ENCODE measurements at regions not wholly inside any gene's neighbourhood (a gene's known extent, or its start where the extent isn't known, plus 50 kb on each side); places are given as distances from the start of the nearest gene placed in this dataset.
"Not testable (repeated sequence)": the region's sequence is repeated elsewhere in the genome, so short reads cannot be mapped to it uniquely, and the experiment has no call there.

DNA sequence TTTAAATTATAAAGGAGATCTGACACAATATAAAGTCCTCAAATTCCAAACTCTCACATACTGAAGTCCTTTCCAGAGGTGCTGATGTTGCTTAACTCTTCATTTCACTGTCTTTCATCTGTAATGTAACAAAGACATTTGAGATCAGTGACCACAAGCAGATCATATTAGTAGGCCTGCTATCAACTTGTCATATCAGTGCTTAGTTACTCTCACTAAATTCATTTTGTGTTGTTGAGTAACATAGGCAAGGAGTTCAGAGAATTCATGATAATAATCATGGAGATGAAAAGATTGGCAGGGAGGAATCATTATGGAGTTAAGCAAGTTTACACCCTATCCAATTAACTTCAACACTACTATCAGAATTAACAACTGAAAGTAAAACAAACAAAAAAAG, 571.0 kb upstream of the ARRDC3 start:
- DNase-seq, result no peak

DNA sequence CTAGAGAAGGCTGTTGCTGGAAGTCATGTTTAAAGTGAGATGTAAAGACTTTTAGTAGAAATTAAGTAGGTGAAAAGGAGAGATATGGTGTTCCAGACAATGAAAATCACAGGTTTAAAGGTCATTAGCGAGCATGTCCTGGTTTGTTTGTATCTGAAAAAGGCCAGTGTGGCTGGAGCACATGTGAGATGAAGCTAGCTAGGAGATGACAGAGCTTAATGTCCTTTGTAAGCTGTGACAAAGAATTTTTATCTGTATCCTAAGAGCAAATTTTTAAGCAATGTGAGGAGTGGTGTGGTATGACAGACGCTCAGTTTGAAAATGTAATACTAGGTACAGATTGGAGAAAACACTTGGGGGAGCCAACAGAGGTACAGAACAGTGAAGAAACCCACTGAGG, 567.2 kb upstream of the ARRDC3 start:
- no peak for DNase-seq

DNA sequence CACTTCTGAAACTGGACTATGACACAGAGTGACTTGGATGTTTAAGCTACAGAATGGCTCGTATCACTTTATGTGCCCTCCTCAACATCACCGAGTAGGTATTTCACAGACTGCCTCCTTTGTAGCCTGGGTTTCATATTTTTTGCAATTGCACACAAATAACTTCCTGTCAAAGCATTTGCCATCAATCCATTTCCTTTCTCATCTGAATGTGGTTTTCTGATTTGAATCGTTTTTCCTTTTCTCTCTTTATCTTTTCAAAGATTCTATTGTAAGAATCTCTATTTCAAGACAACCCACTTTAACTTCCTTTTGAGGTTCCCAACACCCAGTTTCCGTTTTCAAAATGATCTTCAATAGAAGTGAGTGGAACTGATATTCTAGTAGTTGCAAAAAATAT, 563.8 kb upstream of the ARRDC3 start:
- no peak for DNase-seq

DNA sequence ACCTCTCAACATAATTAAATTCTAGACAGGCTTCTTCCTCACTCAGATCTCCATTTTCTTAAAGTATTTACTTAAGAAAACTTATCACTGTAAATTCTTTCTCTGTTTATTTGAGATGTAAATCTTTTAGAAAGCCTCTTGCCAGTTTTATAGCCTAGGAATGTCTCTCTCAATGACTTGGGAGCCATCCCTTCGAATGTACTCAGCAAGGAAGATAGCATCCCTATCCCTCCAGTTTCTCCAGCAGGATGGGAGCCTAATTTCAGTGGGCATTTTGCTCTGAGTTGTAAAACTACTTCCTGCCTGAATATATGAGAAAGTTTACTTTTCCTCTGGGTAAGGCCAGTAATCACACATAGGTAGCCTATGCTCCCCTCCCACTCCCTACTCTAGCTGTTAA, 558.5 kb upstream of the ARRDC3 start:
- DNase-seq, result no peak

DNA sequence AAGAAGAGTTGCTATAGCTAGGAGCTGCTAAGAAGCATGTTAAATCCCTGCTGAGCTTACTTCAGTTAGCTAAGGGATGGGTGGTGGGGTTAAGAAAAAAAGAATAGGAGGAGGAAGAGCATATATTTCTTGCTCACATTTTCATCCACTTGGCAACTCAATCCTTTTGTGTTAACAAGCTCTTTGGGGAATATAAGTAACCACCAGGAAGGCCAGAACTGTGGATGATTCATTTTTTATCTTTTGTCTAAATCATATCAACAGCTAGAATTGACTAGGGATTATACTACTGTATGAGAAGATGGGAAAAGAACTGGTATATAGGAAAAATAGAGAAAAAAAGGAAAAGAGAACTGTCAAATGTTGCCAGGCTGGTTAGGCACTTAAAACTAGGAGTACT, 555.3 kb upstream of the ARRDC3 start:
- DNase-seq, result peak; percentile 77

DNA sequence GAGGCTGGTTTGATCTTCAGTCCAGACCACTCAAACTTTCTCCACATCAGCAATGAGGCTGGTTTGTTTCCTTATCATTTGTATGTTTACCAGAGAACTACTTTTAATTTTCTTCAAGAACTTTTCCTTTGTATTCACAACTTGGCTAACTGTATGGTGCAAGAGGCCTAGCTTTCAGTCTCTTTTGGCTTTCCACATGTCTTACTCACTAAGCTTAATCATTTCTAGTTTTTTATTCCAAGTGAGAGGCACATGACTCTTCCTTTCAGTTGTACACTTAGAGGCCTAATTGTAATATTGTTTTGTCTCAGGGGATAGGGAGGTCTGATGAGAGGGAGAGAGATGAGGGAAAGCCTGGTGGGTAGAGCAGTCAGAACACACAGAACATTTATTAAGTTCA, 554.0 kb upstream of the ARRDC3 start:
- DNase-seq, result no peak

DNA sequence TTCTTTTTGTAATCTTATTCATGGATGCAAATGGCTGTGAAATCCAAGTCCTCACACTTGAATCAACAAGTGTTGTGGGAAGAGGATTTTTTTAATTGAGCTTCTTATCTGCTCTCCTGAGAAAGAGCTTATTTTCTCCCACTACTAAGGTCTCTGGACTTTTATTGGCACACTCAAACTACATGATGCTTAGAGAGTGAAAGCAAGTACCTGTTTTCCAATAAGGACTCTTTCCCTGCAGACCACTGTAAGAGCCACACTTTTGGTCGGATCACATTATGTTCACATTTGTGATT, 546.4 kb upstream of the ARRDC3 start:
- no peak for DNase-seq

DNA sequence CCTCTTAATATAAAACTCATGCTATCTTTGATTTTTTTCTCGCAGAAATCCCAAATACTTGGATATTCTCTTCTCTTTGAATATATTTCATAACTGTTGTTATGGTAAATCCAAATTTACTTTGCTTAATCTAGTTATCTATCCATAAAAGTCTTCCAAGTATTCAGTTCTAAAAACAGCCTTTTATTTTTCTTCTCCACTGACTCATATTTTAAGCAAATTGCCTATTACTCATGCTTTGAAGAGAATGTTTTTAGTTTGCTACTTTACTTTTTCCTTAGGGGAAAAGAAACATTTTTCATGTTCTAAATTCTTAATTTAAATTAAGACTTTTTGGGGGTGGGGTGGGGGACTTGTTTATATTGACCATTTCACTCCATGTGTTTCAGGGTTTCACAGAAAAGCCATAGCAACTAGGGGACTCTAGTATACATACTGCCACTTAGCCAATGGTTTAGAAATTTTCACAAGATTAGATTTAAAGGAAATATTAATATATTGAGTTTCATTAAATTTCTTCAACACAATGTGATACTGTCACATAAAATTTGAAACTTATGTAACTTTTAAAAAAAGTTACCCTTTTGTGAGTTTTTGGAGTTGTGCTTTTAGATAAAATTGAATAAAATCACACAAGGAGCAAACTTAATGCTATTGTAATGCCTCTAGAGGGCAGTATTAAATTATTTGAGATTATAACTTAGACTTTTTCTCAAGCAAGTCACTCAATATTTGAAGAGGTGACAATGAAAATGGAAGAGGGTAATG, 545.8 kb upstream of the ARRDC3 start:
- peak; percentile 13 for DNase-seq

DNA sequence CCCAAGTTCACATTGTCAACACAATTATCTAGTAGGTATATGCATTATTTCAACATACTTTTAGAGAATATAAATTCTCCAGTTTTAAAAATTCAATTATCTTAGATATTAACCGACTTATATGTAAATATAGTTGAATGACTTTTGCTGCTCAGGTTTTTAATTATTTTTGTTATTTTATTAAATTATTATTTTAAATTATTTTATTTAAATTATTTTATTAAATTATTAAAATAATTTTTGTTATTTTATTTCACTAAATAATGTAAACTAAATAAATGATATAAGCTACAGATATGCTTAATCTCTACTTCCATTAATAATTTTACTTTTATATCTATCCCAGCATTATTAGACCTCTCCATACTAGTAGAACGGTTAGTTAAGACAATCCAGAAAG, 544.3 kb upstream of the ARRDC3 start:
- no peak for DNase-seq

DNA sequence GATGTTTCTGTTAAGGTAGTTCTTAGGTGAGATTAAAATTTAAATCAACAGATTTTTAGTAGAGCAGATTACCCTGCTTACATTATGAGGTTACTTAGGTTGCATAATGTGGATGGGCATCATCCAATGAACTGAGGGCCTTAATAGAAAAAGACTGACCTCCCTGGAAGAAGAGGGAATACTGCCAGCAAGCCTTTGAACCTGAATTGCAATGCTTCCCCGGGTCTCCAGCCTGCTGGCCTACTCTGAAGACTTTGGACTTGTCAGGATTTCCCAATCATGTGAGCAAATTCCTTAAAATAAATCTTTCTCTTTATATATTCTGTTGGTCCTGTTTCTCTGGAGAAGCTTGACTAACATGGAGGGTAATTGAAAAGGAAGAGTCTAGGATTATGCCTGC, 542.1 kb upstream of the ARRDC3 start:
- no peak for DNase-seq

DNA sequence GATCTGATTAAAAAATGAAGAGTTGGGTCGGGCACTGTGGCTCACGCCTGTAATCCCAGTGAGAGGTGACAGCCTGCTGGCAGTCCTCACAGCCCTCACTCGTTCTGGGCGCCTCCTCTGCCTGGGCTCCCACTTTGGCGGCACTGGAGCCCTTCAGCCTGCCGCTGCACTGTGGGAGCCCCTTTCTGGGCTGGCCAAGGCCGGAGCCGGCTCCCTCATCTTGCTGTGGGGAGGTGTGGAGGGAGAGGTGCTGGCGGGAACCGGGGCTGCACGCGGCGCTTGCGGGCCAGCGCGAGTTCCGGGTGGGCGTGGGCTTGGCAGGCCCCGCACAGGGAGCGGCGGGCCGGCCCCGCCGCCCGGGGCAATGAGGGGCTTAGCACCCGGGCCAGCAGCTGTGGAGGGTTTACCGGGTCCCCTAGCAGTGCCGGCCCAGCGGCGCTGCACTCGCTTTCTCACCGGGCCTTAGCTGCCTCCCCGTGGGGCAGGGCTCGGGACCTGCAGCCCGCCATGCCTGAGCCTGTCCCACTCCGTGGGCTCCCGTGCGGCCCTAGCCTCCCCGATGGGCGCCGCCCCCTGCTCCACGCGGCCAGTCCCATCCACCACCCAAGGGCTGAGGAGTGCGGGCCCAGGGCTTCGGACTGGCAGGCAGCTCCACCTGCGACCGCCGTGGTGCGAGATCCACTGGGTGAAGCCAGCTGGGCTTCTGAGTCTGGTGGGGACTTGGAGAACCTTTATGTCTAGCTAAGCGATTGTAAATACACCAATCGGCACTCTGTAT, 534.1 kb upstream of the ARRDC3 start:
- DNase-seq, result not testable (repeated sequence)

DNA sequence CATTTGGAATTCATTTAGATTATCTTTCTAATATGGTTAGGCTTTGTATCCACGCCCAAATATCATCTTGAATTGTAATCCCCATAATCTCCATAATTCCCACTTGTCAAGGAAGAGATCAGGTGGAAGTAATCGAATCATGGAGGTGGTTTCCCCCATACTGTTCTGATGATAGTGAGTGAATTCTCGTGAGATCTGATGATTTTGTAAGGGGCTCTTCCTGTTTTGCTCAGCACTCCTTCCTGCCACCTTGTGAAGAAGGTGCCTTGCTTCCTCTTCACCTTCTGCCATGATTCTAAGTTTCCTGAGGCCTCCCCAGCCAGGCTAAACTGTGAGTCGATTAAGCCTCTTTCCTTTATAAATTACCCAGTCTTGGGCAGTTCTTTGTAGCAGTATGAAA, 527.5 kb upstream of the ARRDC3 start:
- DNase-seq, result no peak

DNA sequence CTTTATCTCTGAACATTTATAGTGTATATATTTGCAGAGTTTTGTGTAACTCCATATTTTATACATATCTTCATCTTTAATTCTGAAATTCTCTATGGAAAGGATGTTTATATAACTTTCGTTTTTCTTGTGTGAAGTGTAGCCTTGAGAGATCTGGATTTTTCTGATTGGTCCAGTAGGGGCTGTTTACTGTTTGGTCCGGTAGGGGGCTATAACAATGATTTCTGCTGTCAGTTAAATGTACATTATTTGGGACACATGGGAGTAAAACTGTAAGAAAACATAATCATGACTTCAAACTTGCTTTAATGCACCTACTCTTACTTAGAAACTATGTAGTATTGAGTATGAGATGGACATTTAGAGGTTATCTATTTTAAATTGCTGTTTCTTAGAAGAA, 527.1 kb upstream of the ARRDC3 start:
- DNase-seq, result no peak

DNA sequence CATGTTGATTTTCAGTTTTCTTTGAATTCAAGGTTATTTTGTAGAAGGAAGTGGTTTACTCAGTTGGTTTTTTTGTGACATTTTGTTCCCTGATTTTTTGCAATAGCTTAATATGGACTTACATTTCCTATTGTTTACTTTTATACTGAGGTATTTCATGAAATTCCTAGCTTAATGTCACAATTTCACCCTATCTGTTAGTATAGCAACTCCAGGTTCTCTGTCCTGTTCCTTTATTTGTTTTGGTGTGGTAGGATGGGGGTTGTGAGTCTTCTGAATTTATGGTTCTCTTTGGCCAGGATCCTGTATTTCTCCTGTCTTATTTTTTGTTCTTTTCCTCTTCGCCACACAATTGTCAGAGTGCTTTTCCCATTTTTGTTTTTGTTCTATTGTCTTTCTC, 523.4 kb upstream of the ARRDC3 start:
- no peak for DNase-seq

DNA sequence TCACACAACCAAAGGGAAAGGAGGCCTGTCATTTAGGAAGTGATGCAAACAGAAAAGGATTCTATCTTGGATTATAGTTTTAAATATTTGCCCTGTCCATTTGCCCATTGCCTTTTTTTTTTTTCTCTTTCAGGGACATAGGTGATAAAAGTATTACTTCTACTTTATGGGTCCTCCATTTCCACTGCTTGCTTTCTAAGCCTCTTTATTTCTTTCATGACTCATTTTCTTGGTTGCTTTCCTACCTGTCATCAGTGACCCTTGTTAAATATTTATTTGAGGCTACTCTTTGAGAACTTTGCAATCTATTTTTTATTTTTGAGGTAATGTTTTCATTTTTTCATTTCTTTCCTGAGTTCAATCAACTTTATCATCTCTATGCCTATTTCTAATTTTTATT, 522.9 kb upstream of the ARRDC3 start:
- no peak for DNase-seq

DNA sequence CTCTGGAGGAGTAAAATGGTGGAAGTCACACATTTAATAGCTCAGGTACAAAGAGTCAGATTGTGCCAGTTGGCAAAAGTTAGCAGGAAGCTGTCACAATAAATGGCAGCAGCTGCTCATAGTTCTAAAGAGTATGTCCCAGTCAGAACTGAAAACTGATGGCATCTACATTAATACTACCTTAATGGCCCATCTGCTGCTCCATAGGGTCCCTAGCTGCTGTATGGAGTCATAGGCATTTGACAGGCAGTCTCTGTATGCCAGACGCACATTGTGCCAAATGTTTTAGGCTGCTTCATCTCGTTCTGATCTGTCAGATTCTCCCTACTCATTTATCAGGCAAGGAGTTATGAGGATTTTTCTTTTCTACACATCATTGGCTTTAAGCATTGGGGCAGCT, 515.8 kb upstream of the ARRDC3 start:
- no peak for DNase-seq

DNA sequence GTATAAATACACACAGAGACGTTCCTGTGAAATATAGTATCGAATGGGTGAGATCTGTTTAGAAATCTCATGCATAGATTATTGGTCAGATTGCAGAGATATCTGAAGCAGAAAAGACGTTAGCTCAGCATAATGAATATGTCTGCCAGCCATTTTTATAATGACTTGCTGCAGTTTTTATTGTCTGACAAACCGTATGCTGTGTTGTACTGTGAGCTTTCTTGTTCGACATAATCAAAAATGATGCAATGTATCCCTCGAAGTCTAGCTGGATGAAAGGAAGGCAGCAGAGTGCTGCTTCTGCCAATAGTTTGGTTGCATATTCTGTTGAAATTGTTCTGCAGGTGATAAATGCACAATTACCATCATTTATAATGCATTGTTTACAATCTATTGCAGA, 514.9 kb upstream of the ARRDC3 start:
- DNase-seq, result no peak

DNA sequence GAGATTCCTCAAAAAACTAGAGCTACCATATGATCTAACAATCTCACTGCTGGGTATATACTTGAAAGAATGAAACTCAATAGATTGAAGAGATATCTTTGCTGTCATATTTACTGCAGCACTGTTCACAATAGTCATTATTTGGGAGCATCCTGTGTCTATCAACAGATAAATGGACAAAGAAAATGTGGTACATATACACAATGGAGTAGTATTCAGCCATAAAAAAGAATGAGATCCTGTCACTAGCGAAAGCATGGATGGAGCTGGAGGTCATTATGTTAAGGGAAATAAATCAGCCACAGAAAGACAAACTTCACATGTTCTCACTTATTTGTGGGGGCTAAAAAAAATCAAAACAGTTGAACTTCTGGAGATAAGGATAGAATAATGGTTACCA, 505.7 kb upstream of the ARRDC3 start:
- no peak for DNase-seq

DNA sequence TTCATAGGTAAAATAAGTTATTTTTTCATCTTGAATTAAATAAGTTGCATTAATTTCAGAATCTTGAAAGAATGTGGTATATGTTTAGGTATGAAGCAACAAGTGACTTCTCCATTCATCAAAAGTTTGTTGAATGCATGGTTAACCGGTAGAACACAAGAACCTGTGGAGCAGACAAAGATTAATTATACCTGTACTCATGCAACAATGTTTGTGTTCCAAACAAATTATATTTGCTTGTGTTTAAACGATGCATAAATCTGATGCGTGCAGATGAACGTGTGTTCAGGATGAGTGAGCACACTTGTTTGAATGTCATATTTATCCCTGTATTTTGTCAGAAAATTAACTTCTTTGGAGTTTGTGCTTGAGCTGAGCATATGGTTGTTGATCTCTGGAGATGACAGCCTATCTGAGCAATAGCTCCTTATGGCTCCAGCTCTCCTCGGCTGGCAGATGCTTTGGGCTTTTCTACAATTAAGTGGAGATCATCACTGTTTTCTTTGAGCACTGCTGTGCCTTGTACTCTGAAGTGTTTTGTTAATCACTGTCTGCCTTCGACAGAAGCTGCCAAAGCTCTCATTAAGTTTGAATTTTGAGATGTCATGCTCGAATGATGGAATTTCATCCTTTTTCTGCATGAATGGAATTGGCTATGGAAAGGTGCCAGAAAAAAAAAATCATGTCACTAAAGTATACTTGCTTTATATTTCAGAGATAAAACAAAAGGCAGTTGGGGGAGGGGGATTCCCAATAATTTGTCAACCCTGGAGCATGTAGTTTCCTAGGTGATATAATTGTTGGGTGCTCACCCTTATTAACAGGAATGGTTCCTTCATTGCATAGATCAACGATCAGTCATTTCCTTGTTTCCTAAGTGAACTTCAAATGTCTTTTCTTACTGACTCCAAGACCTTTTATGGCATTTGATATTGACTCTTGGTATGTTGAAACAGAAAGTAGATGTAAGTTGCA, 502.5 kb upstream of the ARRDC3 start:
- DNase-seq, result peak; percentile 10

DNA sequence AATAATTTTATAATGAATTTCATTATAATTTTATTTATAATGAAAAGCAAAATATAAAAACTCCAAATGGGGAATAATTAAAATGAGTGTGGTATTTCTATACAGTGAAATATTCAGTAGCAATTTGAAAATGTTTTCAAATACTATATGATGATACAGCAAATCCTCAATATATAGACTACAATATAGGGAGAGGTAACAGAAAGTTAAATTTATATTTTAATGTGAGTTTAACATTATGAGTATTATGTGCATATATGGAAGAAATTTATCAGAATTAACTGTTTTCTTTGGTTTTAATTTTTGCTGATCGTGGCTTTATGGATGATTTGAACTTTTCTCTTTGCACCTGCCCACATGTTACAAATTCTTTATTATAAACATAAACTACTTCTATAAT, 500.9 kb upstream of the ARRDC3 start:
- no peak for DNase-seq

DNA sequence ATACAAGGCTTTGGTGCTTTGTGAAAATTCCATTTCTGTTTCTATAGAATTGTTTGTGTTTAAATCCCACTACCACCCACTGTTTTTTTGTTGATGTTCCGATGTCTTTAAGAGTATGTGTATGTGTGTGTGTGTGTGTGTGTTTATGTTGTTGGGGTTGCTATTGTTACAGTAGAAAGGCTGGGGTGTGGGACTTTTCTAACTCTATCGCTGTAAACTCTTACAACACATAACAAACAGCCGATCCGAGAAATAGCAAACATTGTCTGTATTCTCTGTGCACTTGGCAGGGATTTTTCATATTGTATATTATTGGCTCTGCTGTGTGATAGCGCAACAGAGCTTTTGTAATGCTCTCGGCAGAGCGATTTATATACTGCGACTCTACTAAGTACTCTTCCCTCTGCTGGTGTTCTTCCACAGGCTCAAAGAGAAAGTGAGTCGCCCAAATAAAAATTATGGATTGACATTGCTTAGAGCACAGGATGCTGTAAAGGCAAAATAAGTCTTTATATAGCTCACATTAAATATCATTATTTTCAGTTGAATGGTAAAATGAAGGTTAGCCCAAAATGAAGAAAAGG, 492.2 kb upstream of the ARRDC3 start:
- no peak for DNase-seq

DNA sequence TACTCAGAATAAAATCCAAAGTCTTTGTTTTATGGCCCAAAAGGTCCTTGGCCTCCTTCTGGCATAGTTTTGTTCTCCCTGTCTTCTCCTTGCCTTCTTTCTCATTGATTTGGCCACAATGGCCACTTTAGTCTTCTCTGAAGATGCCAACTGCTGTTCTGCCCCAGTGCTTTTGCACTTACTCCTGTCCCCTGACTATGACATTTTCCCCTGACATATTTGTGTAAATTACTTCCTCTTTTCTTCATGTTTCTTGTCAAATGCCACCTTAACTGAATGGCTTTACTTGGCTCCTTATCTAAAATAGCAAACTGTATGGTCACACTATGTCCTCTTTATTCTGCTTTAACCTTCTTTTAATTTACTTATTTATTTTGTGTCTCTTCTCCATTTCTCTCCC, 484.7 kb upstream of the ARRDC3 start:
- DNase-seq, result no peak

DNA sequence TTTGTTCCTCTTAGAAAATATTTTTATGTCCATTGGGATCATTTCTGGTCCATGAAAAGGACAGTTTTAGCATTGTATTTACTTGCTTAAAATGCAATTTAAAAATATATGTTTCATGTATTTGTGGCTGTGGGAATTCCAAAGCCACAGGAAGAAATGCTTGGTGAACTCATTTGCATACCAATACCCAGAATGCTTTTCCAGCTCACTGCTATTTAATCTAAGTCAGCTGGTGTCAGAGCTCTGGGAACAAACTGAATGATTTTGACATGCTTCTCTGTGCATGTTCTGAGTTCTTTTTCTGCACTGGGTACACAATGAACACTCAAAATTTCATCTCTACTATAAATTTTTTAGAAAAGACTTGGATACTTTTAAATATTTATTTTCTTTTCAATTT, 482.8 kb upstream of the ARRDC3 start:
- DNase-seq, result peak; percentile 35

All from fibroblast of upper back skin (primary cell).